HepG2 (cell line): ENCODE measurements at regions not wholly inside any gene's neighbourhood (a gene's known extent, or its start where the extent isn't known, plus 50 kb on each side); places are given as distances from the start of the nearest gene placed in this dataset.

ENCODE experiments used
- ATAC-seq: fragments of 200-7000 bp; cut with Tn5 transposase; 3 replicates; pipeline ENCODE4 v1.9.1; 2020; ENCODE audit warnings: mild to moderate bottlenecking, moderate library complexity
- BruUV-seq: library from RNA; stranded (reverse); fragments of 400-500 nt; replicated peaks from 2 replicates; lab custom pipeline; 2021; lab: Mats Ljungman, UMichigan
- CTCF ChIA-PET: fragments of 300-600 bp; formaldehyde crosslinking; extraction: SDS; loops from one replicate; lab custom pipeline; 2021; ENCODE audit warnings: low total read pairs, inconsistent platforms, low intra/inter-chr PET ratio; lab: Yijun Ruan, JAX
- POLR2A ChIA-PET: fragments of 350-600 bp; sonication (Branson Sonifier 250); formaldehyde crosslinking; loops from one replicate; lab custom pipeline; 2020; ENCODE audit warnings: antibody characterized with exemption, inconsistent platforms; lab: Yijun Ruan, JAX
- DNase-seq: peaks from one replicate; pipeline ENCODE4 v3.0.0-alpha.2; 2015; ENCODE audit warnings: low spot score
- FAIRE-seq: peaks from 3 replicates; lab custom pipeline; 2011; peaks lifted over from hg19 to GRCh38; lab: Jason Lieb, UNC
- H2AFZ ChIP-seq: one replicate; pipeline ENCODE4 v1.6.1; 2011; ENCODE audit warnings: low read length, inconsistent platforms
- H3K27ac ChIP-seq: fragments of 300-600 bp; 3 replicates; pipeline ENCODE4 v1.8.0; 2011; ENCODE audit warnings: mixed run types, mild to moderate bottlenecking, mixed read lengths, low read length, inconsistent platforms; ENCODE audit not compliant: insufficient read depth; ENCODE audit errors: extremely low read length
- H3K27me3 ChIP-seq, 2 experiments: fragments of 200-600 bp in 1 of 2; 2 replicates in 1 of 2; 3 replicates in 1 of 2; pipeline versions ENCODE4 v1.6.0 to v1.8.0; 2011; ENCODE audit warnings: low read length in 2 of 2, mild to moderate bottlenecking in 2 of 2, moderate library complexity in 2 of 2, inconsistent platforms in 1 of 2; ENCODE audit not compliant: insufficient read depth in 2 of 2, control insufficient read depth in 1 of 2
- H3K36me3 ChIP-seq, 2 experiments: fragments of 200-600 bp in 1 of 2; replicated peaks in 1 of 2; 2 replicates in 1 of 2; 3 replicates in 1 of 2; pipeline versions ENCODE4 v1.5.1 to v1.8.0; 2011; ENCODE audit warnings: low read length in 2 of 2, inconsistent platforms in 1 of 2; ENCODE audit not compliant: insufficient read depth in 2 of 2, control insufficient read depth in 1 of 2
- H3K4me1 ChIP-seq: 2 replicates; pipeline ENCODE4 v1.5.1; 2012; ENCODE audit warnings: low read length, inconsistent platforms; ENCODE audit not compliant: insufficient read depth
- H3K4me2 ChIP-seq: 2 replicates; pipeline ENCODE4 v1.6.0; 2011; ENCODE audit warnings: low read depth, low read length, inconsistent platforms
- H3K4me3 ChIP-seq, 3 experiments: fragments of 200-600 bp in 1 of 3; sonication (generic), shearing (Covaris generic) in 1 of 3; replicated peaks in 1 of 3; 2 replicates each; pipeline ENCODE4 v1.5.1; 2011 to 2016; ENCODE audit warnings: low read length in 3 of 3, inconsistent platforms in 2 of 3, low read depth in 2 of 3, mild to moderate bottlenecking in 2 of 3, control low read depth in 1 of 3, mixed read lengths in 1 of 3; ENCODE audit not compliant: insufficient read depth in 1 of 3
- H3K79me2 ChIP-seq: one replicate; pipeline ENCODE4 v1.6.1; 2011; ENCODE audit warnings: low read length, inconsistent platforms; ENCODE audit not compliant: insufficient read depth
- H3K9ac ChIP-seq: 2 replicates; pipeline ENCODE4 v1.6.0; 2011; ENCODE audit warnings: mild to moderate bottlenecking, low read depth, low read length, inconsistent platforms; ENCODE audit not compliant: insufficient read depth
- H3K9me3 ChIP-seq: 2 replicates; pipeline ENCODE4 v1.5.1; 2012; ENCODE audit warnings: mild to moderate bottlenecking, low read length
- H4K20me1 ChIP-seq: 2 replicates; pipeline ENCODE4 v1.6.0; 2011; ENCODE audit warnings: inconsistent platforms, mild to moderate bottlenecking, low read length, moderate library complexity; ENCODE audit not compliant: insufficient read depth
- CBX2 ChIP-seq, 2 experiments: fragments of 200-600 bp in 1 of 2; sonication (generic); formaldehyde crosslinking in 1 of 2; IDR thresholded peaks; 2 replicates each; pipeline versions ENCODE4 v1.7.0 to v1.8.1; 2018 to 2022; ENCODE audit warnings: low read depth in 2 of 2, low read length in 1 of 2, mild to moderate bottlenecking in 1 of 2, missing genetic modification reagents in 1 of 2
- GZF1 ChIP-seq: sonication (generic); formaldehyde crosslinking; IDR thresholded peaks from 2 replicates; pipeline ENCODE4 v1.5.1; 2020; ENCODE audit warnings: mild to moderate bottlenecking, missing genetic modification reagents
- MAFF ChIP-seq: IDR thresholded peaks from 2 replicates; pipeline ENCODE4 v1.6.1; 2011; ENCODE audit warnings: low read depth, low read length, improper control_type of control experiment
- MAFK ChIP-seq, 2 experiments: IDR thresholded peaks in 1 of 2; conservative IDR thresholded peaks in 1 of 2; 2 replicates each; pipeline ENCODE4 v1.6.1; 2011; ENCODE audit warnings: improper control_type of control experiment in 2 of 2, low read length in 2 of 2
- POLR2A ChIP-seq, 2 experiments: IDR thresholded peaks; 2 replicates each; pipeline ENCODE4 v1.6.1; 2011; ENCODE audit warnings: low read depth in 2 of 2, low read length in 2 of 2, mild to moderate bottlenecking in 1 of 2, moderate library complexity in 1 of 2; ENCODE audit not compliant: insufficient read depth in 1 of 2
- RFX3 ChIP-seq: IDR thresholded peaks from 2 replicates; pipeline ENCODE4 v1.6.1; 2016; ENCODE audit warnings: missing biosample characterization, missing genetic modification reagents
- U2AF1 ChIP-seq: fragments of 200-400 bp; formaldehyde crosslinking; optimal IDR thresholded peaks from 2 replicates; pipeline ENCODE3; 2017; ENCODE audit warnings: mild to moderate bottlenecking, low read depth, low read length
- U2AF2 ChIP-seq: fragments of 200-400 bp; formaldehyde crosslinking; IDR thresholded peaks from 2 replicates; pipeline ENCODE4 v1.6.1; 2017; ENCODE audit warnings: low read depth, mild to moderate bottlenecking, low read length
- ZFYVE20 ChIP-seq: sonication (generic); formaldehyde crosslinking; IDR thresholded peaks from 2 replicates; pipeline ENCODE4 v1.8.0; 2023; ENCODE audit warnings: low read depth, mild to moderate bottlenecking, moderate library complexity, missing genetic modification reagents, borderline replicate concordance
- ZNF441 ChIP-seq: sonication (generic); formaldehyde crosslinking; IDR thresholded peaks from 2 replicates; pipeline ENCODE4 v1.7.0; 2021; ENCODE audit warnings: missing genetic modification reagents, borderline replicate concordance
- ZNF510 ChIP-seq: sonication (generic); formaldehyde crosslinking; IDR thresholded peaks from 2 replicates; pipeline ENCODE4 v1.4.0; 2020; ENCODE audit warnings: low read depth, mild to moderate bottlenecking, missing genetic modification reagents
- ZNF556 ChIP-seq: sonication (generic); formaldehyde crosslinking; IDR thresholded peaks from 2 replicates; pipeline ENCODE4 v1.4.0; 2020; ENCODE audit warnings: mild to moderate bottlenecking, missing genetic modification reagents, borderline replicate concordance
- WGBS: methylation state at CpG from one replicate; pipeline ENCODE4 v1.1.6; 2017; ENCODE audit warnings: low lambda C conversion rate; 5-methylcytosine and 5-hydroxymethylcytosine counted together
- in situ Hi-C: cut with HindIII; loops from 2 replicates; pipeline ENCODE4 v1.10.0; 2017; ENCODE audit warnings: low pct_unique_long_range_greater_than_20kb; ENCODE audit not compliant: extremely low pct_ligation_motif_present
- intact Hi-C: fragments of 100-400 bp; cut with micrococcal nuclease; formaldehyde crosslinking; loops from one replicate; pipeline ENCODE4 v1.10.0; 2022; ENCODE audit not compliant: unreplicated experiment
- TF ChIP-seq, protein P1 (sequence below): IDR thresholded peaks from 2 replicates; pipeline ENCODE4 v1.6.1; 2018; ENCODE audit warnings: missing genetic modification reagents, mild to moderate bottlenecking, missing compliant biosample characterization
- TF ChIP-seq, protein P2 (sequence below): IDR thresholded peaks from 2 replicates; pipeline ENCODE4 v1.6.1; 2016
- TF ChIP-seq, protein P3 (sequence below): sonication (generic); formaldehyde crosslinking; IDR thresholded peaks from 2 replicates; pipeline ENCODE4 v1.4.0; 2020; ENCODE audit warnings: missing genetic modification reagents

DNA sequence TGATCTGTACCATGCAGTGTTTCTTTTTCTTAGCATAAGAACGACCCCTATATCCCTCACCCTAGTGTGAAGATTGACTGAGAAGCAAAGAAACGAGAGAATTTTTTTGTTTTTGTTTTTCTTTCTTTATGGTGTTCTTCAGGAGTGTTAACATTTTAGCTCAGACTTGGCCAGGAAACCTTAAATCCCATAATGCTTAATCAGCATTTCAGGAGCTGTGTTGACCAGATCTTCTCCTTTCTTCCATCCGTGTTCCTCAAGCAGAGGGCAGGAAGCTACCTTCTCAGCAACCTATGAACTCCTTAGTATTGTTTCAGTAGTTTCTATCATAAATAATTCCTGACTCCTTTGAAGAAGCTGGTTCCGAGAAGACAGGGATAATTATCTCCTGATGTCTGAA is 1501.5 kb downstream of the STIM2 start:
- ChIA-PET CTCF (no interaction called here), POLR2A (no interaction called here)
- BruUV-seq = no TSS peak
- FAIRE-seq (no peak), ATAC-seq (no peak), DNase-seq (no peak)
- intact Hi-C loops (no loop called here), in situ Hi-C loops (no loop called here)
- Histone ChIP-seq H2AFZ (no peak overlapping the region), H3K27me3 (no peaks in the 10 kb centered on the region), H3K9me3 (peaks cover 66% of the 10 kb centered on the region), H3K79me2 (no peaks in the 10 kb centered on the region), H3K4me3 (no peak overlapping the region), H3K4me2 (no peak overlapping the region), H3K9ac (no peak overlapping the region), H3K27ac (no peak overlapping the region), H3K36me3 (no peaks in the 10 kb centered on the region), H4K20me1 (no peaks in the 10 kb centered on the region), H3K4me1 (no peaks in the 10 kb centered on the region)
- WGBS = 1% methylated on average over 4 of the region's 4 CpGs
- no peak for TF ChIP-seq GZF1 (CRISPR knock-in tag)
- TF ChIP-seq, protein P1, sequence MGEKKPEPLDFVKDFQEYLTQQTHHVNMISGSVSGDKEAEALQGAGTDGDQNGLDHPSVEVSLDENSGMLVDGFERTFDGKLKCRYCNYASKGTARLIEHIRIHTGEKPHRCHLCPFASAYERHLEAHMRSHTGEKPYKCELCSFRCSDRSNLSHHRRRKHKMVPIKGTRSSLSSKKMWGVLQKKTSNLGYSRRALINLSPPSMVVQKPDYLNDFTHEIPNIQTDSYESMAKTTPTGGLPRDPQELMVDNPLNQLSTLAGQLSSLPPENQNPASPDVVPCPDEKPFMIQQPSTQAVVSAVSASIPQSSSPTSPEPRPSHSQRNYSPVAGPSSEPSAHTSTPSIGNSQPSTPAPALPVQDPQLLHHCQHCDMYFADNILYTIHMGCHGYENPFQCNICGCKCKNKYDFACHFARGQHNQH = no peak
- TF ChIP-seq RFX3 (CRISPR knock-in tag) = no peak
- peak; percentile 93 for TF ChIP-seq MAFF
- TF ChIP-seq MAFK (conservative IDR thresholded peaks at IDR 0.05 in 1 of 2, IDR thresholded peaks at IDR 0.05 in 1 of 2; ENCODE audit: low read length in 2 of 2) = peak; percentile 81 to 95

DNA sequence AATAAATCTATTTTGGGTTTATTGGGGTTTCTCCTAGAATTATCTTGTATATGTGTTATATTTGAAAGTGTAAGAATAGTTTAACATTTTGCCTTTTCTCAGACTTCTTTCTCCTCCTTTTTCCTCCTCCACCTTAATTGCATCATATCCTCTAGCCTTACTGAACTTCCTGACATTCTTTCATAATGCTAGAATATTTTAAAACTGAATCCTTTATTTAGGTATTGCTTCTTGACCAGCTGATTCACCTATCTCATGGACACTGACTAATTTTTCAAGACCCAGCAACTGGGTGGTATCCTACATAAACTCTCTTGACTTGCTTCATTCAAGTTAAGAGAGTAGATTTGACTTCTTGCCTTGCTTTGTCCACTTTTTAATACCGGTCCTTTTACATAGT is 1508.9 kb downstream of the STIM2 start:
- CTCF ChIA-PET = no interaction called here
- H3K27me3 ChIP-seq = no peaks in the 10 kb centered on the region
- TF ChIP-seq ZNF556 = no peak
- TF ChIP-seq, protein P2, sequence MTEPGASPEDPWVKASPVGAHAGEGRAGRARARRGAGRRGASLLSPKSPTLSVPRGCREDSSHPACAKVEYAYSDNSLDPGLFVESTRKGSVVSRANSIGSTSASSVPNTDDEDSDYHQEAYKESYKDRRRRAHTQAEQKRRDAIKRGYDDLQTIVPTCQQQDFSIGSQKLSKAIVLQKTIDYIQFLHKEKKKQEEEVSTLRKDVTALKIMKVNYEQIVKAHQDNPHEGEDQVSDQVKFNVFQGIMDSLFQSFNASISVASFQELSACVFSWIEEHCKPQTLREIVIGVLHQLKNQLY = no peak
- TF ChIP-seq POLR2A (IDR thresholded peaks at IDR 0.05; ENCODE audit: insufficient read depth in 1 of 2, low read depth in 2 of 2, low read length in 2 of 2) = no peak
- no peak for TF ChIP-seq U2AF2
- no peak for TF ChIP-seq ZFYVE20 (CRISPR knock-in tag)
- no peak for TF ChIP-seq ZNF510 (CRISPR knock-in tag)
- TF ChIP-seq, protein P3, sequence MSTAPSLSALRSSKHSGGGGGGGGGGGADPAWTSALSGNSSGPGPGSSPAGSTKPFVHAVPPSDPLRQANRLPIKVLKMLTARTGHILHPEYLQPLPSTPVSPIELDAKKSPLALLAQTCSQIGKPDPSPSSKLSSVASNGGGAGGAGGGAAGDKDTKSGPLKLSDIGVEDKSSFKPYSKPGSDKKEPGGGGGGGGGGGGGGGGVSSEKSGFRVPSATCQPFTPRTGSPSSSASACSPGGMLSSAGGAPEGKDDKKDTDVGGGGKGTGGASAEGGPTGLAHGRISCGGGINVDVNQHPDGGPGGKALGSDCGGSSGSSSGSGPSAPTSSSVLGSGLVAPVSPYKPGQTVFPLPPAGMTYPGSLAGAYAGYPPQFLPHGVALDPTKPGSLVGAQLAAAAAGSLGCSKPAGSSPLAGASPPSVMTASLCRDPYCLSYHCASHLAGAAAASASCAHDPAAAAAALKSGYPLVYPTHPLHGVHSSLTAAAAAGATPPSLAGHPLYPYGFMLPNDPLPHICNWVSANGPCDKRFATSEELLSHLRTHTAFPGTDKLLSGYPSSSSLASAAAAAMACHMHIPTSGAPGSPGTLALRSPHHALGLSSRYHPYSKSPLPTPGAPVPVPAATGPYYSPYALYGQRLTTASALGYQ (CRISPR knock-in tag) = no peak
- no peak for TF ChIP-seq U2AF1
- no peak for TF ChIP-seq CBX2 (IDR thresholded peaks at IDR 0.05; ENCODE audit: low read depth, low read length)
- no peak for TF ChIP-seq CBX2 (CRISPR knock-in tag; IDR thresholded peaks at IDR 0.05; ENCODE audit: low read depth)
- no peak for TF ChIP-seq ZNF441

More for the DNA sequence above, 1508.9 kb downstream of the STIM2 start:
- no peak for ATAC-seq
- in situ Hi-C loops = no loop called here
- Histone ChIP-seq H3K4me1 (no peaks in the 10 kb centered on the region), H3K9ac (no peak overlapping the region), H3K4me2 (no peak overlapping the region), H4K20me1 (no peaks in the 10 kb centered on the region), H3K36me3 (no peaks in the 10 kb centered on the region), H2AFZ (no peak overlapping the region), H3K27ac (no peak overlapping the region), H3K4me3 (no peak overlapping the region), H3K79me2 (no peaks in the 10 kb centered on the region), H3K9me3 (peaks cover 72% of the 10 kb centered on the region)
- BruUV-seq = no TSS peak
- POLR2A ChIA-PET = no interaction called here
- 0% methylated on average over 1 of the region's 1 CpG for WGBS
- no peak for DNase-seq
- FAIRE-seq = no peak
- intact Hi-C loops = no loop called here
